OCI-LY1 (cell line): ENCODE measurements at regions not wholly inside any gene's neighbourhood (a gene's known extent, or its start where the extent isn't known, plus 50 kb on each side); places are given as distances from the start of the nearest gene placed in this dataset.

ENCODE experiments used
- H2AFZ ChIP-seq: fragments of 200-600 bp; sonication (generic), shearing (Covaris generic); 2 replicates; pipeline ENCODE4 v1.6.0; 2014; ENCODE audit warnings: antibody characterized with exemption, mild to moderate bottlenecking, low read length
- H3F3A ChIP-seq: fragments of 200-600 bp; sonication (generic), shearing (Covaris generic); 2 replicates; pipeline ENCODE4 v1.6.0; 2014; ENCODE audit warnings: mild to moderate bottlenecking, antibody characterized with exemption, low read length, moderate library complexity; ENCODE audit not compliant: insufficient read depth
- H3K27ac ChIP-seq: fragments of 200-600 bp; sonication (generic); 2 replicates; pipeline ENCODE4 v1.5.1; 2014; ENCODE audit warnings: low read length, mixed run types, mild to moderate bottlenecking, low read depth; ENCODE audit not compliant: poor library complexity, severe bottlenecking
- H3K27me3 ChIP-seq: fragments of 200-600 bp; sonication (generic); 2 replicates; pipeline ENCODE4 v1.6.0; 2014; ENCODE audit warnings: antibody characterized with exemption, mild to moderate bottlenecking, low read length, moderate library complexity; ENCODE audit not compliant: insufficient read depth
- H3K36me3 ChIP-seq: fragments of 200-600 bp; sonication (generic); 2 replicates; pipeline ENCODE4 v1.6.1; 2014; ENCODE audit warnings: mild to moderate bottlenecking, antibody characterized with exemption, low read length, moderate library complexity, mixed read lengths; ENCODE audit not compliant: insufficient read depth
- H3K4me1 ChIP-seq: fragments of 200-600 bp; sonication (generic); 2 replicates; pipeline ENCODE4 v1.5.1; 2014; ENCODE audit warnings: mild to moderate bottlenecking, low read length, moderate library complexity; ENCODE audit not compliant: insufficient read depth, severe bottlenecking
- H3K4me2 ChIP-seq: fragments of 200-600 bp; sonication (generic), shearing (Covaris generic); 2 replicates; pipeline ENCODE4 v1.6.1; 2014; ENCODE audit warnings: low read length
- H3K4me3 ChIP-seq: fragments of 200-600 bp; sonication (generic); 2 replicates; pipeline ENCODE4 v1.5.1; 2014; ENCODE audit warnings: low read length, low read depth, mild to moderate bottlenecking, mixed read lengths; ENCODE audit not compliant: poor library complexity, severe bottlenecking
- H3K79me2 ChIP-seq: fragments of 200-600 bp; shearing (Covaris generic); 2 replicates; pipeline ENCODE4 v1.6.1; 2016; ENCODE audit warnings: mixed run types, low read length, mixed read lengths; ENCODE audit not compliant: insufficient read depth
- H3K9ac ChIP-seq: fragments of 200-600 bp; sonication (generic), shearing (Covaris generic); 2 replicates; pipeline ENCODE4 v1.6.1; 2014; ENCODE audit warnings: mild to moderate bottlenecking, low read length, mixed read lengths
- H3K9me2 ChIP-seq: fragments of 200-600 bp; sonication (generic), shearing (Covaris generic); 2 replicates; pipeline ENCODE4 v1.6.1; 2014; ENCODE audit warnings: low read depth, mild to moderate bottlenecking, low read length, mixed read lengths
- H3K9me3 ChIP-seq: fragments of 200-600 bp; shearing (Covaris generic); 2 replicates; pipeline ENCODE4 v1.6.1; 2014; ENCODE audit warnings: low read length, mixed read lengths
- H4K20me1 ChIP-seq: fragments of 200-600 bp; sonication (generic), shearing (Covaris generic); 2 replicates; pipeline ENCODE4 v1.6.0; 2016; ENCODE audit warnings: mild to moderate bottlenecking, low read length; ENCODE audit not compliant: insufficient read depth
- EZH2 ChIP-seq: fragments of 200-600 bp; sonication (generic), shearing (Covaris generic); IDR thresholded peaks from 2 replicates; pipeline ENCODE4 v1.8.0; 2017; ENCODE audit warnings: borderline replicate concordance, mixed run types, mild to moderate bottlenecking, antibody characterized with exemption, low read length, moderate library complexity, mixed read lengths
- TF ChIP-seq, protein P1 (sequence below): fragments of 200-600 bp; sonication (generic), shearing (Covaris generic); IDR thresholded peaks from 2 replicates; pipeline ENCODE4 v1.5.1; 2017; ENCODE audit warnings: mild to moderate bottlenecking, antibody characterized with exemption, low read length, moderate library complexity, mixed read lengths

DNA sequence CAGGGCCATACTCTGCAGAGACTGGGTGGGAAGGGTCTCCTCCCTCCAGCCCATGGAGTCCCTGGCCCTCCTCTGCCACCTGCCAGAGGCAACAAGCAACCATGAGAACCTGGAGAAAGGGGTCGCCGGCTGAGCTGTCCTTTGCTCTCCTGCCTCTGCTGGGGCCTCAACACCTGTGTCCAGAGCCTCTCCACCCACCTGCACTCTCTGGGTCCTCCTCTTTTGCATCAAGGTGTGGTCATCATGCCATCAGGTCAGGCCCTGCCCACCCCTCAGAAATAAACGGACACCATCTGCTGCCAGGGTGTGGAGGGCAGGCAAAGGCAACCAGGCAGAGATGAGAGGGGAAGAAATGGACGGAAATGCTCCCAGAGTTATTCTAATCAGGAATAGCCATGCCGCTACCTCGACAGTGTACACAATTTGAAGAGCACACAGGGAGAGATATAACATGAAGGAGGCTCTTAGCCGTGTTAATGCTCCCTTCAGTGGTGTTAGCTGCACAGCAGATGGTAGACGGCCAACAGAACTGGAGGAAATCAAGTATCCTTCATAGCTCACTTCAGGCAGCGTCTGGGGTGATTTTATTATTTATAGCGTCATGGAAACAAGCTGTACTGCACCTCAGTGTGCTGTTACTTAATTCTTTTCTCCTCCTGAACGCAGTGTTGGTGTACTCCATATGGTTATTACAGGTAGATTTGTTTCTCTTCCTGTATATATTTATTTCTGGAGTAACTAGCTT is 247.9 kb downstream of the TSN start:
- no peaks in the 10 kb centered on the region for H3K79me2 ChIP-seq
- H3K27ac ChIP-seq: no peak overlapping the region
- TF ChIP-seq, protein P1, sequence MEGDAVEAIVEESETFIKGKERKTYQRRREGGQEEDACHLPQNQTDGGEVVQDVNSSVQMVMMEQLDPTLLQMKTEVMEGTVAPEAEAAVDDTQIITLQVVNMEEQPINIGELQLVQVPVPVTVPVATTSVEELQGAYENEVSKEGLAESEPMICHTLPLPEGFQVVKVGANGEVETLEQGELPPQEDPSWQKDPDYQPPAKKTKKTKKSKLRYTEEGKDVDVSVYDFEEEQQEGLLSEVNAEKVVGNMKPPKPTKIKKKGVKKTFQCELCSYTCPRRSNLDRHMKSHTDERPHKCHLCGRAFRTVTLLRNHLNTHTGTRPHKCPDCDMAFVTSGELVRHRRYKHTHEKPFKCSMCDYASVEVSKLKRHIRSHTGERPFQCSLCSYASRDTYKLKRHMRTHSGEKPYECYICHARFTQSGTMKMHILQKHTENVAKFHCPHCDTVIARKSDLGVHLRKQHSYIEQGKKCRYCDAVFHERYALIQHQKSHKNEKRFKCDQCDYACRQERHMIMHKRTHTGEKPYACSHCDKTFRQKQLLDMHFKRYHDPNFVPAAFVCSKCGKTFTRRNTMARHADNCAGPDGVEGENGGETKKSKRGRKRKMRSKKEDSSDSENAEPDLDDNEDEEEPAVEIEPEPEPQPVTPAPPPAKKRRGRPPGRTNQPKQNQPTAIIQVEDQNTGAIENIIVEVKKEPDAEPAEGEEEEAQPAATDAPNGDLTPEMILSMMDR: no peak
- TF ChIP-seq EZH2: no peak
- peaks cover 12% of the 10 kb centered on the region for H3K36me3 ChIP-seq
- H2AFZ ChIP-seq: no peak overlapping the region
- no peaks in the 10 kb centered on the region for H3F3A ChIP-seq
- no peaks in the 10 kb centered on the region for H3K9me2 ChIP-seq
- H3K4me1 ChIP-seq: peaks cover 13% of the 10 kb centered on the region
- no peak overlapping the region for H3K9ac ChIP-seq
- no peaks in the 10 kb centered on the region for H3K27me3 ChIP-seq
- H3K9me3 ChIP-seq: no peaks in the 10 kb centered on the region
- no peaks in the 10 kb centered on the region for H4K20me1 ChIP-seq
- H3K4me2 ChIP-seq: no peak overlapping the region
- no peak overlapping the region for H3K4me3 ChIP-seq

DNA sequence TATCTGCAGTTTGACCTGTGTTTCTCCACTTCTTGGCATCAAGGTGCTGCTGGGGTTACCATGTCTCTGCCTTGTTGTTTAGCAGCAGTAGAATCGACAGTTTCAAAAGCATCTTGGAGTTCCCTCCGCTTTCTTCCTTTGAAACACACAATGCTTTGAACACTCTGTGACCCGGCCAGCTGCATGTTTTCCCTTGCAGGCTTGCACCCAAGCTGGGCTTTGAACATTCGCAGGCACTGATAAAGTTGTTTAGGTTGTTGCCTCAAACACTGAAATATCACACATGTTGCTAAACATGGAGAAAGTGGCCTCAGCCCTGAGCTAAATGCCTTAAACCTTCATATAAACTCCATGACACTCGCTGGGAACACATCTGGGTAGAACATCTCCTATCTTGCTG is 251.7 kb downstream of the TSN start:
- H3K4me2 ChIP-seq: no peak overlapping the region
- no peak overlapping the region for H3K27ac ChIP-seq
- TF ChIP-seq, protein P1: no peak
- TF ChIP-seq EZH2: no peak
- no peaks in the 10 kb centered on the region for H3F3A ChIP-seq
- H3K9ac ChIP-seq: no peak overlapping the region
- no peak overlapping the region for H2AFZ ChIP-seq
- H3K9me3 ChIP-seq: no peaks in the 10 kb centered on the region
- no peaks in the 10 kb centered on the region for H4K20me1 ChIP-seq
- H3K4me3 ChIP-seq: no peak overlapping the region
- peaks cover 4% of the 10 kb centered on the region for H3K36me3 ChIP-seq
- H3K27me3 ChIP-seq: no peaks in the 10 kb centered on the region
- no peaks in the 10 kb centered on the region for H3K79me2 ChIP-seq
- no peaks in the 10 kb centered on the region for H3K4me1 ChIP-seq
- H3K9me2 ChIP-seq: no peaks in the 10 kb centered on the region

DNA sequence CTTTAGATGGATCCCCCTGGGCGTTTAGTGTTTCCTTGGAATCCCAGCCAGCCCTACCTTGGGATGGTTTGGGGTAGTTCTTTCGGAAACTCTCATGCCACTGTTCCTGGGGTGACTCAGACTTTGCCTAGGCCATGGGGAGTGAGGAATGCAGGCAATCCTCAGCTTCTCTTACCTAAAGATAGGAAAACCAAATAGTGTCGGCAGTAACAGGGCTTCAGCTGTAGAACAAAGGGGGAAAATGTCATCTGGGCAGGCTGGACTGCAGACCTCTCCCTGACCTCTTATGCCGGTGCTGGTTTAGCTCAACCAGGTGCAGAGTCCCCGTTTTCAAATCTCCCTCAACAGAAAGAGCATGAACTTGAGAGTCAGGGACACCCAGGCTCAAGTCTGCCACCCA is 252.1 kb downstream of the TSN start:
- Histone ChIP-seq H3K27ac (no peak overlapping the region), H4K20me1 (no peaks in the 10 kb centered on the region), H3K4me1 (no peaks in the 10 kb centered on the region), H3K9me2 (no peaks in the 10 kb centered on the region), H3K27me3 (no peaks in the 10 kb centered on the region), H2AFZ (no peak overlapping the region), H3K79me2 (no peaks in the 10 kb centered on the region), H3K4me3 (no peak overlapping the region), H3K9ac (no peak overlapping the region), H3K9me3 (no peaks in the 10 kb centered on the region), H3K36me3 (peaks cover 4% of the 10 kb centered on the region; the same call in 1 of the 2 replicates), H3K4me2 (no peak overlapping the region), H3F3A (no peaks in the 10 kb centered on the region)
- TF ChIP-seq EZH2: no peak
- TF ChIP-seq, protein P1: no peak
